ENCODE measurements at regions not wholly inside any gene's neighbourhood (a gene's known extent, or its start where the extent isn't known, plus 50 kb on each side); places are given as distances from the start of the nearest gene placed in this dataset.
A peak's percentile ranks its signal among the peaks of the same experiment; 100 is the strongest.

DNA sequence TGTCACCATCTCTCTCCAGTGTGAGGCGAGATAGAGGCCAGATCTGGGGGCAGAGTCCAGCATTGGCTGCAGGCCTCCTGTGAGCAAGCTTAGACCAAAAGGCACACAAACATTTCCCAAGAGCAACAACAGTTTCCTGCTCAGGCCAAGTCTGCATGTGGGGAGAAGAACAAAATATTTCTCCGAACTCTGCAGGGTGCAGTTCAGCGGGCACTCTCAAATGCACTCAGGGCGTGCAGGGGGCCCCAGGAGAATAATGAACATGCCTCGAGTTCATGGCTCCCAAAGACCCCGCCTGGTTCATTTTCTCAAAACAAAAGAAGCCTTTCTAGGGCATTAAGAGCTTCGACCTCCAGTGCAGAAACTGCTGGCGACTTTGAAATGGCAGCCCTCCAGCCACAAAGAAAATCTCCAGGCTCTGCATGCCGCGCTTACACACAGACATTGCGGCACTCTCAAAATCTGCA, 57.8 kb upstream of the HELT start (continued):
- TF ChIP-seq, protein P1, sequence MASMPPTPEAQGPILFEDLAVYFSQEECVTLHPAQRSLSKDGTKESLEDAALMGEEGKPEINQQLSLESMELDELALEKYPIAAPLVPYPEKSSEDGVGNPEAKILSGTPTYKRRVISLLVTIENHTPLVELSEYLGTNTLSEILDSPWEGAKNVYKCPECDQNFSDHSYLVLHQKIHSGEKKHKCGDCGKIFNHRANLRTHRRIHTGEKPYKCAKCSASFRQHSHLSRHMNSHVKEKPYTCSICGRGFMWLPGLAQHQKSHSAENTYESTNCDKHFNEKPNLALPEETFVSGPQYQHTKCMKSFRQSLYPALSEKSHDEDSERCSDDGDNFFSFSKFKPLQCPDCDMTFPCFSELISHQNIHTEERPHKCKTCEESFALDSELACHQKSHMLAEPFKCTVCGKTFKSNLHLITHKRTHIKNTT (CRISPR knock-in tag; IDR thresholded peaks at IDR 0.05): no peak
- TF ChIP-seq GATAD2A (CRISPR knock-in tag; IDR thresholded peaks at IDR 0.05) (peak; percentile 56), ZFP62 (CRISPR knock-in tag; IDR thresholded peaks at IDR 0.05) (no peak), MAZ (IDR thresholded peaks at IDR 0.05; ENCODE audit: borderline replicate concordance, low read depth, low read length) (no peak), MAZ (CRISPR knock-in tag; IDR thresholded peaks at IDR 0.05; ENCODE audit: low read depth) (no peak), NR2F6 (IDR thresholded peaks at IDR 0.05) (no peak), NR2F6 (CRISPR knock-in tag; IDR thresholded peaks at IDR 0.05) (peak; percentile 34; the same call in 1 of the 2 replicates), ATM (IDR thresholded peaks at IDR 0.05; ENCODE audit: borderline replicate concordance) (no peak), ARID5B (CRISPR knock-in tag; IDR thresholded peaks at IDR 0.05) (peak; percentile 47; the same call in 1 of the 2 replicates), ZNF350 (CRISPR knock-in tag; IDR thresholded peaks at IDR 0.05; ENCODE audit: borderline replicate concordance, low read depth) (no peak), PLSCR1 (CRISPR knock-in tag; IDR thresholded peaks at IDR 0.05; ENCODE audit: borderline replicate concordance) (no peak), ZNF766 (CRISPR knock-in tag; IDR thresholded peaks at IDR 0.05; ENCODE audit: borderline replicate concordance) (0 out of 2 replicates have a peak, but pooled peaks have one; percentile 37), ZNF563 (CRISPR knock-in tag; IDR thresholded peaks at IDR 0.05) (no peak), MYC (CRISPR knock-in tag; IDR thresholded peaks at IDR 0.05; ENCODE audit: borderline replicate concordance) (0 out of 2 replicates have a peak, but pooled peaks have one; percentile 23), CBX2 (IDR thresholded peaks at IDR 0.05; ENCODE audit: low read depth, low read length) (no peak), CBX2 (CRISPR knock-in tag; IDR thresholded peaks at IDR 0.05; ENCODE audit: low read depth) (no peak), ARNTL (CRISPR knock-in tag; IDR thresholded peaks at IDR 0.05) (no peak), ZNF790 (CRISPR knock-in tag; IDR thresholded peaks at IDR 0.05; ENCODE audit: borderline replicate concordance) (no peak), LCORL (IDR thresholded peaks at IDR 0.05) (no peak), LCORL (CRISPR knock-in tag; IDR thresholded peaks at IDR 0.05) (0 out of 2 replicates have a peak, but pooled peaks have one; percentile 38), ZNF556 (CRISPR knock-in tag; IDR thresholded peaks at IDR 0.05; ENCODE audit: borderline replicate concordance) (no peak), BRF2 (CRISPR knock-in tag; IDR thresholded peaks at IDR 0.05) (no peak), JUND (CRISPR knock-in tag; IDR thresholded peaks at IDR 0.05) (no peak), CEBPG (CRISPR knock-in tag; IDR thresholded peaks at IDR 0.05) (peak; percentile 42), SMARCC2 (IDR thresholded peaks at IDR 0.05) (no peak), MEIS1 (CRISPR knock-in tag; IDR thresholded peaks at IDR 0.05; ENCODE audit: borderline replicate concordance) (no peak)

All from HepG2 (cell line).